ENCODE measurements at regions not wholly inside any gene's neighbourhood (a gene's known extent, or its start where the extent isn't known, plus 50 kb on each side); places are given as distances from the start of the nearest gene placed in this dataset.
"Not testable (repeated sequence)": the region's sequence is repeated elsewhere in the genome, so short reads cannot be mapped to it uniquely, and the experiment has no call there.

- DNase-seq: no peak
Observed at GRCh38 chr18:22040533-22040932, 128.9 kb upstream of the GATA6 start.

GRCh38 chr18:22043837-22044236 is 125.6 kb upstream of the GATA6 start:
- no peak for DNase-seq

- DNase-seq: no peak
Observed at GRCh38 chr18:22044474-22045220, 124.7 kb upstream of the GATA6 start.

GRCh38 chr18:22045221-22045918 is 124.0 kb upstream of the GATA6 start:
- no peak for DNase-seq

GRCh38 chr18:22046473-22046872 is 122.9 kb upstream of the GATA6 start:
- no peak for DNase-seq

- DNase-seq: no peak
Observed at GRCh38 chr18:22047485-22047884, 121.9 kb upstream of the GATA6 start.

- no peak for DNase-seq
Observed at GRCh38 chr18:22048221-22048620, 121.2 kb upstream of the GATA6 start.

- no peak for DNase-seq
Observed at GRCh38 chr18:22048932-22049615, 120.3 kb upstream of the GATA6 start.

GRCh38 chr18:22052405-22053105 is 116.8 kb upstream of the GATA6 start:
- no peak for DNase-seq

- no peak for DNase-seq
Observed at GRCh38 chr18:22055466-22056238, 113.7 kb upstream of the GATA6 start.

GRCh38 chr18:22056950-22057349 is 112.4 kb upstream of the GATA6 start:
- DNase-seq: no peak

- DNase-seq: no peak
Observed at GRCh38 chr18:22057908-22058527, 111.4 kb upstream of the GATA6 start.

GRCh38 chr18:22060361-22060760 is 109.0 kb upstream of the GATA6 start:
- no peak for DNase-seq

GRCh38 chr18:22063102-22063501 is 106.3 kb upstream of the GATA6 start:
- DNase-seq: no peak

GRCh38 chr18:22063672-22064071 is 105.7 kb upstream of the GATA6 start:
- DNase-seq: no peak

- no peak for DNase-seq
Observed at GRCh38 chr18:22064581-22064980, 104.8 kb upstream of the GATA6 start.

- no peak for DNase-seq
Observed at GRCh38 chr18:22065311-22065710, 104.1 kb upstream of the GATA6 start.

- DNase-seq: no peak
Observed at GRCh38 chr18:22066083-22066485, 103.3 kb upstream of the GATA6 start.

- DNase-seq: no peak
Observed at GRCh38 chr18:22067109-22067508, 102.3 kb upstream of the GATA6 start.

GRCh38 chr18:22067682-22068081 is 101.7 kb upstream of the GATA6 start:
- no peak for DNase-seq

- DNase-seq: not testable (repeated sequence)
Observed at GRCh38 chr18:22068784-22069183, 100.6 kb upstream of the GATA6 start.

Measured in amygdala (tissue), 56 donors.